Osteoblast (primary cell): ENCODE measurements at regions not wholly inside any gene's neighbourhood (a gene's known extent, or its start where the extent isn't known, plus 50 kb on each side); places are given as distances from the start of the nearest gene placed in this dataset.

Experiments
- DNase-seq: peaks from one replicate; pipeline ENCODE4 v3.0.0; 2011; ENCODE audit warnings: low spot score, mixed read lengths; ENCODE audit not compliant: insufficient read length; ENCODE audit errors: missing footprints
- H2AFZ ChIP-seq: 2 replicates; pipeline ENCODE4 v1.6.0; 2011; ENCODE audit warnings: mild to moderate bottlenecking, low read length
- H3K27ac ChIP-seq: 2 replicates; pipeline ENCODE4 v1.5.1; 2011; ENCODE audit warnings: mild to moderate bottlenecking, low read depth, low read length, moderate library complexity
- H3K27me3 ChIP-seq: 2 replicates; pipeline ENCODE4 v1.6.0; 2012; ENCODE audit warnings: mild to moderate bottlenecking, control low read depth, inconsistent platforms, low read length, moderate library complexity; ENCODE audit not compliant: insufficient read depth
- H3K36me3 ChIP-seq: 2 replicates; pipeline ENCODE4 v1.5.1; 2011; ENCODE audit warnings: mild to moderate bottlenecking, low read length, control low read depth, moderate library complexity; ENCODE audit not compliant: insufficient read depth
- H3K4me1 ChIP-seq: 2 replicates; pipeline ENCODE4 v1.5.1; 2011; ENCODE audit warnings: mild to moderate bottlenecking, low read length, control low read depth, moderate library complexity; ENCODE audit not compliant: insufficient read depth
- H3K4me2 ChIP-seq: 2 replicates; pipeline ENCODE4 v1.6.0; 2011; ENCODE audit warnings: mild to moderate bottlenecking, low read length; ENCODE audit not compliant: insufficient read depth
- H3K4me3 ChIP-seq: fragments of 200-600 bp; sonication (generic); 3 replicates; pipeline ENCODE4 v1.5.1; 2012; ENCODE audit warnings: mild to moderate bottlenecking, low read length, inconsistent platforms; ENCODE audit not compliant: insufficient read depth
- H3K79me2 ChIP-seq: 2 replicates; pipeline ENCODE4 v1.6.0; 2012; ENCODE audit warnings: mild to moderate bottlenecking, low read length, control low read depth, inconsistent platforms; ENCODE audit not compliant: insufficient read depth
- H3K9me3 ChIP-seq: 2 replicates; pipeline ENCODE4 v1.5.1; 2011; ENCODE audit warnings: low read depth, low read length, control low read depth
- H4K20me1 ChIP-seq: 2 replicates; pipeline ENCODE4 v1.6.0; 2012; ENCODE audit warnings: mild to moderate bottlenecking, low read length, control low read depth; ENCODE audit not compliant: insufficient read depth
- TF ChIP-seq, protein P1 (sequence below): IDR thresholded peaks from 2 replicates; pipeline ENCODE4 v1.5.1; 2011; ENCODE audit warnings: mild to moderate bottlenecking, low read depth, low read length, moderate library complexity; ENCODE audit errors: extremely low read depth

DNA sequence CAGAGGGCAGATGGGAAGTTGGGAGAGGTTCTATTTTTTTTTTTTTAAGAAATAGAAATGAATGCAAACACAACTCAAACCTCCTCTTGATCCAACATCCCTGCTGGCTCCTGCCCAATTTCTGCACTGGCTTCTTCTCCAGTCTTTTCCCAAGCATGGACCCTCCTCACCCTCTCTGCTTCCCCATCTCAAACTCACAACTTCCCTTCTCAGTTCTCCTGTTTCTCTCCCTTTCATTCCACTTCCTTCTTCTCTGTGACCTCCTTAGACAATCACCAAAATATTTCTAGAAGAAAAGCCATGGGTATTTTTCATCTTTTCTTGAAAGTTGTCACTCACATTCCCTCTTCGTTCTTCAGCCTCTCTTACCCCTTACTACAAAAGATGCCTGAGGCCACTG is 85.2 kb upstream of the VPREB1 start:
- no peaks in the 10 kb centered on the region for H3K79me2 ChIP-seq

DNA sequence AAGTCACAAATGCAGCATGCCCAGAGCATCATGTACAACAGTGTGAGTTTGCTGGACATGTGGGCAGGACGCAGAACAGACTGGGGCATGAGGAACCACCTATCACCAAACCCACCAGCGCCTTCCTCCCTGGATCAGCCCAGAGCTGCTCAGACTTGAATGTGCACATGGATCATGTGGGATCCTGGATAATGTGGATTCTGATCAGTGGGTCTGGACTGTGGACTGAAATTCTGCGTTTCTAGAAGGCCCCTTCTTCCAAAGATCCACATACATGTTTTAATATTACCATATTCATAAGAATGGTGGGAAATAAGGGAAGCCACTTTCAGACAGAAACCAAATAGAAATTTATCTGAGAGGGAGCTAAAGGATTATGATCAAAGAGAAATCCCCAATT is 85.6 kb upstream of the VPREB1 start:
- H3K4me3 ChIP-seq = no peak overlapping the region
- no peaks in the 10 kb centered on the region for H3K27me3 ChIP-seq
- H3K4me2 ChIP-seq = no peak overlapping the region
- DNase-seq = no peak
- H3K4me1 ChIP-seq = no peaks in the 10 kb centered on the region
- no peaks in the 10 kb centered on the region for H3K79me2 ChIP-seq
- no peaks in the 10 kb centered on the region for H3K36me3 ChIP-seq
- H3K9me3 ChIP-seq = no peaks in the 10 kb centered on the region
- TF ChIP-seq, protein P1, sequence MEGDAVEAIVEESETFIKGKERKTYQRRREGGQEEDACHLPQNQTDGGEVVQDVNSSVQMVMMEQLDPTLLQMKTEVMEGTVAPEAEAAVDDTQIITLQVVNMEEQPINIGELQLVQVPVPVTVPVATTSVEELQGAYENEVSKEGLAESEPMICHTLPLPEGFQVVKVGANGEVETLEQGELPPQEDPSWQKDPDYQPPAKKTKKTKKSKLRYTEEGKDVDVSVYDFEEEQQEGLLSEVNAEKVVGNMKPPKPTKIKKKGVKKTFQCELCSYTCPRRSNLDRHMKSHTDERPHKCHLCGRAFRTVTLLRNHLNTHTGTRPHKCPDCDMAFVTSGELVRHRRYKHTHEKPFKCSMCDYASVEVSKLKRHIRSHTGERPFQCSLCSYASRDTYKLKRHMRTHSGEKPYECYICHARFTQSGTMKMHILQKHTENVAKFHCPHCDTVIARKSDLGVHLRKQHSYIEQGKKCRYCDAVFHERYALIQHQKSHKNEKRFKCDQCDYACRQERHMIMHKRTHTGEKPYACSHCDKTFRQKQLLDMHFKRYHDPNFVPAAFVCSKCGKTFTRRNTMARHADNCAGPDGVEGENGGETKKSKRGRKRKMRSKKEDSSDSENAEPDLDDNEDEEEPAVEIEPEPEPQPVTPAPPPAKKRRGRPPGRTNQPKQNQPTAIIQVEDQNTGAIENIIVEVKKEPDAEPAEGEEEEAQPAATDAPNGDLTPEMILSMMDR = no peak
- H2AFZ ChIP-seq = no peak overlapping the region
- no peak overlapping the region for H3K27ac ChIP-seq
- no peaks in the 10 kb centered on the region for H4K20me1 ChIP-seq

More for the DNA sequence above, 85.2 kb upstream of the VPREB1 start:
- Histone ChIP-seq H3K27ac (no peak overlapping the region), H3K36me3 (no peaks in the 10 kb centered on the region), H2AFZ (no peak overlapping the region), H3K4me3 (no peak overlapping the region), H3K4me2 (no peak overlapping the region), H4K20me1 (no peaks in the 10 kb centered on the region), H3K9me3 (no peaks in the 10 kb centered on the region), H3K4me1 (no peaks in the 10 kb centered on the region), H3K27me3 (no peaks in the 10 kb centered on the region)
- DNase-seq = no peak
- TF ChIP-seq, protein P1 = no peak

DNA sequence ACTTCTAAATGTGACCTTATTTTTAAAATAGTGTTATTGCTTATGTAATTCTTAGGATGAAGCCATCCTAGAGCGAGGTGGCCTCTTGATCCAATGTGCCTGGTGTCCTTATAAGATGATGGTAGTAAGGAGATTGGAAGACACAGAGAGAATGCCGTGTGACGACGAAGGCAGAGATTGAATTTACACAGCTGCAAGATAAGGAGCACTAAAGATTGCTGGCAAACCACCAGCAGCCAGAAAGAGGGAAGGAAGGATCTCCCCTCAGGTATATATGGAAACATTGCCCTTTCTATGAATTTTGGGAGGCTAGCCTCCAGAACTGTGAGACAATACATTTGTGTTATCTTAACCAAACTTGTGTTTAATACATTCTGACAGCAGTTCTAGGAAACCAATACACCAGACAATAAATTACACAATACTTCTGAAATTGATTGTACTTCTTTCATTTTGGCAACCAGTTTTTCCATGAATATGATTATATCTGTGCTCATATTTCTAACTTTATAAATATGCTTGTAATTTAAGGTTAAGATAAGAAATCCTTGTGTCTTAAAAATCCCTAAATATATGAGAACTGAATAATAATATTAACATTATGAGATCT is 86.3 kb upstream of the VPREB1 start:
- Histone ChIP-seq H3K79me2 (no peaks in the 10 kb centered on the region), H3K9me3 (no peaks in the 10 kb centered on the region), H4K20me1 (no peaks in the 10 kb centered on the region), H3K27ac (no peak overlapping the region), H2AFZ (no peak overlapping the region), H3K4me3 (no peak overlapping the region), H3K4me2 (no peak overlapping the region), H3K4me1 (no peaks in the 10 kb centered on the region), H3K27me3 (no peaks in the 10 kb centered on the region), H3K36me3 (no peaks in the 10 kb centered on the region)
- TF ChIP-seq, protein P1 = no peak
- DNase-seq = no peak

DNA sequence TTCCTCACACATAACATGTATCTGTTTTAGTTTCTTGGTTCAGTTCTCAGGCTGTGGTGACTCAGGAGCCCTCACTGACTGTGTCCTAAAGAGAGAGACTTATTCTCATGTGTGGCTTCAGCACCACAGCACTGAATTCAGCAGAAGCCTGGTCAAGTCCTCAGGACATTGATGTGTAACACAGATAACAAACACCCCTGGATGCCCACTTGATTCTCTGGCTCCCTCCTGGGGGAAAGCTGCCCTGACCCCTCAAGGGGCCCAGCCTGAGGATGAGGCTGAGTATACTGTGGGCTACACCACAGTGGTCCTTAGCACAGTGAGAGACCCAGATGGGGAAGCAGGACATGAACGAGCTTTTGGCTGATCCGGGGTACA is 87.2 kb upstream of the VPREB1 start:
- H3K9me3 ChIP-seq = no peaks in the 10 kb centered on the region
- H3K4me3 ChIP-seq = no peak overlapping the region
- H3K4me2 ChIP-seq = no peak overlapping the region
- no peak overlapping the region for H3K27ac ChIP-seq
- H3K36me3 ChIP-seq = no peaks in the 10 kb centered on the region
- no peaks in the 10 kb centered on the region for H3K4me1 ChIP-seq
- DNase-seq = no peak
- H3K27me3 ChIP-seq = peaks cover 3% of the 10 kb centered on the region
- TF ChIP-seq, protein P1 = no peak
- peak overlapping the region; percentile 96 for H2AFZ ChIP-seq
- H4K20me1 ChIP-seq = no peaks in the 10 kb centered on the region
- H3K79me2 ChIP-seq = no peaks in the 10 kb centered on the region
